ENCODE measurements at regions not wholly inside any gene's neighbourhood (a gene's known extent, or its start where the extent isn't known, plus 50 kb on each side); places are given as distances from the start of the nearest gene placed in this dataset.

DNA sequence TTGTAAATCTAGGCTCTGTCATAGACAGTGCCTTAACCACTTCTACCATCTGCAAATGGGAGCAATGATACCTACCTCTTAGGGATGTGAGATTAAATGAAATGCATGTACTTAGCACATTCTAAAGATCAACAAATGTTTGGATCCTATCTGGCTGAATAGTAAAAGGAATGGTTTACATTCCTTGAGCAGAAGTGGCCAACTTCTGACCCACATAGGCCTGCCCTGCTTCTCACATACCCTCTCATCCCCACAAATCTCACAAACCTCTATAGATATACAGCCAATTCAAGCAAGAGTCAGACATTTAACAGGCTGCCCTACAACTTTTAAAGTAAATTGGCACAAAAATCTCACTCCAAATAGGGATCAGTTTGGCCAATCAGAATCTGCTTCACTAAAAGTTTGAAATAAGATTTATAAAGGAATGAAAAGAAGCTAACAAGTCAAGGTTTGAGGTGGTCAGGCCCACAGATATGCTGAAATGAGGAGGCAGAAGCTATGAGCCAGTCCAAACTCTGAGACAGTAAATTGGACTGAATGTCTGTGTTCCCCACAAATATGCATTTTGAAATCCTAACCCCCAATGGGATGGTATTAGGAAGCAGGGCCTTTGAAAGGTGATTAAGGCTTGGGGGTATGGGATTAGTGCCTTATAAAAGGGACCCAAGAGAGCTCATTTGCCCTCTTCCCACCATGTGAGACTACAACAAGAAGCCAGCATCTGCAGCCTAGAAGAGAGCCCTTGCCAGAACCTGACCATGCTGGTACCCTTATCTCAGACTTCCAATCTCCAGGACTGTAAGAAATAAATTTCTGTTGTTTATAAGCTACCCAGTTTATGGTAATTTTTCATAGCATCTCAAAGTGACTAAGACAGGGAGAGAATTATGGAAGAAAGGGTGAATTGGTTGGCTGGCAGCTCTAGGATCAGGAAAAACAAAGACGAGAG, 227.8 kb upstream of the RBMS1 start:
- TF ChIP-seq, protein P1, sequence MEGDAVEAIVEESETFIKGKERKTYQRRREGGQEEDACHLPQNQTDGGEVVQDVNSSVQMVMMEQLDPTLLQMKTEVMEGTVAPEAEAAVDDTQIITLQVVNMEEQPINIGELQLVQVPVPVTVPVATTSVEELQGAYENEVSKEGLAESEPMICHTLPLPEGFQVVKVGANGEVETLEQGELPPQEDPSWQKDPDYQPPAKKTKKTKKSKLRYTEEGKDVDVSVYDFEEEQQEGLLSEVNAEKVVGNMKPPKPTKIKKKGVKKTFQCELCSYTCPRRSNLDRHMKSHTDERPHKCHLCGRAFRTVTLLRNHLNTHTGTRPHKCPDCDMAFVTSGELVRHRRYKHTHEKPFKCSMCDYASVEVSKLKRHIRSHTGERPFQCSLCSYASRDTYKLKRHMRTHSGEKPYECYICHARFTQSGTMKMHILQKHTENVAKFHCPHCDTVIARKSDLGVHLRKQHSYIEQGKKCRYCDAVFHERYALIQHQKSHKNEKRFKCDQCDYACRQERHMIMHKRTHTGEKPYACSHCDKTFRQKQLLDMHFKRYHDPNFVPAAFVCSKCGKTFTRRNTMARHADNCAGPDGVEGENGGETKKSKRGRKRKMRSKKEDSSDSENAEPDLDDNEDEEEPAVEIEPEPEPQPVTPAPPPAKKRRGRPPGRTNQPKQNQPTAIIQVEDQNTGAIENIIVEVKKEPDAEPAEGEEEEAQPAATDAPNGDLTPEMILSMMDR (IDR thresholded peaks at IDR 0.05) = no peak
- no peak for TF ChIP-seq POLR2A (IDR thresholded peaks at IDR 0.05)

All from Peyer's patch (tissue), 4 donors.